ENCODE measurements at regions not wholly inside any gene's neighbourhood (a gene's known extent, or its start where the extent isn't known, plus 50 kb on each side); places are given as distances from the start of the nearest gene placed in this dataset.

DNA sequence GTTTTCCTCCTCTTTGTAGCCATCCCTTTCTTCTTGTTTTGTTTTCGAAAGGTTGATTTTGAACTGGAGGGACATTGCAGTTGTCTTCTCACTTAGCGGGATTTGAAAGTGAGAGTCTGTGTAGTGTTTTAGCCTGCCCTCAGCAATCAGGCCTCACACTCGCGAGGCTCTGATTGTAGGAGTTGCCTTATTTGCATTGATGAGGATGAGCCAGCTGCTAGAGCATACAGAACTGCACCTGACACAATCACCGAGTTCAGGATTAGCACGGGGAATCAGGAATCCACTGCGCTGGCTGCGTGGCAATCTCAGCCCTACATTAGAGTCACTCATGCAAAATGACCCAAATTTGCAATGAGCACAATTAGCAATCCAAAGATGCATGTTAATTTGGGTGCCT lies 122.5 kb upstream of the TMEM161B start:
- Mint-ChIP-seq H3K27me3 (ENCODE audit: unreplicated experiment) (peaks cover 3% of the 10 kb centered on the region), H3K4me1 (ENCODE audit: low read depth, unreplicated experiment) (peaks cover 35% of the 10 kb centered on the region), H3K9me3 (ENCODE audit: unreplicated experiment) (no peaks in the 10 kb centered on the region), H3K27ac (ENCODE audit: unreplicated experiment) (peak overlapping the region; percentile 7), H3K4me3 (ENCODE audit: unreplicated experiment) (no peak overlapping the region), H3K36me3 (ENCODE audit: unreplicated experiment) (no peaks in the 10 kb centered on the region)
- TF ChIP-seq, protein P1, sequence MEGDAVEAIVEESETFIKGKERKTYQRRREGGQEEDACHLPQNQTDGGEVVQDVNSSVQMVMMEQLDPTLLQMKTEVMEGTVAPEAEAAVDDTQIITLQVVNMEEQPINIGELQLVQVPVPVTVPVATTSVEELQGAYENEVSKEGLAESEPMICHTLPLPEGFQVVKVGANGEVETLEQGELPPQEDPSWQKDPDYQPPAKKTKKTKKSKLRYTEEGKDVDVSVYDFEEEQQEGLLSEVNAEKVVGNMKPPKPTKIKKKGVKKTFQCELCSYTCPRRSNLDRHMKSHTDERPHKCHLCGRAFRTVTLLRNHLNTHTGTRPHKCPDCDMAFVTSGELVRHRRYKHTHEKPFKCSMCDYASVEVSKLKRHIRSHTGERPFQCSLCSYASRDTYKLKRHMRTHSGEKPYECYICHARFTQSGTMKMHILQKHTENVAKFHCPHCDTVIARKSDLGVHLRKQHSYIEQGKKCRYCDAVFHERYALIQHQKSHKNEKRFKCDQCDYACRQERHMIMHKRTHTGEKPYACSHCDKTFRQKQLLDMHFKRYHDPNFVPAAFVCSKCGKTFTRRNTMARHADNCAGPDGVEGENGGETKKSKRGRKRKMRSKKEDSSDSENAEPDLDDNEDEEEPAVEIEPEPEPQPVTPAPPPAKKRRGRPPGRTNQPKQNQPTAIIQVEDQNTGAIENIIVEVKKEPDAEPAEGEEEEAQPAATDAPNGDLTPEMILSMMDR (IDR thresholded peaks at IDR 0.05; ENCODE audit: partially characterized antibody, unreplicated experiment) = no peak
- no peak for DNase-seq

GRCh38 chr5:88390481-88390880 lies 121.8 kb upstream of the TMEM161B start:
- Mint-ChIP-seq H3K4me1 (ENCODE audit: low read depth, unreplicated experiment) (peaks cover 35% of the 10 kb centered on the region), H3K36me3 (ENCODE audit: unreplicated experiment) (no peaks in the 10 kb centered on the region), H3K9me3 (ENCODE audit: unreplicated experiment) (no peaks in the 10 kb centered on the region), H3K27me3 (ENCODE audit: unreplicated experiment) (peaks cover 3% of the 10 kb centered on the region), H3K27ac (ENCODE audit: unreplicated experiment) (no peak overlapping the region), H3K4me3 (ENCODE audit: unreplicated experiment) (no peak overlapping the region)
- TF ChIP-seq, protein P1 (IDR thresholded peaks at IDR 0.05; ENCODE audit: partially characterized antibody, unreplicated experiment) = no peak
- no peak for DNase-seq

- Mint-ChIP-seq H3K4me1 (ENCODE audit: low read depth, unreplicated experiment) (peaks cover 35% of the 10 kb centered on the region), H3K4me3 (ENCODE audit: unreplicated experiment) (no peak overlapping the region), H3K36me3 (ENCODE audit: unreplicated experiment) (no peaks in the 10 kb centered on the region), H3K27me3 (ENCODE audit: unreplicated experiment) (peaks cover 3% of the 10 kb centered on the region), H3K27ac (ENCODE audit: unreplicated experiment) (no peak overlapping the region), H3K9me3 (ENCODE audit: unreplicated experiment) (no peaks in the 10 kb centered on the region)
- TF ChIP-seq, protein P1 (IDR thresholded peaks at IDR 0.05; ENCODE audit: partially characterized antibody, unreplicated experiment) = no peak
- DNase-seq = no peak
Measured at GRCh38 chr5:88390096-88390441, 121.4 kb upstream of the TMEM161B start.

DNA sequence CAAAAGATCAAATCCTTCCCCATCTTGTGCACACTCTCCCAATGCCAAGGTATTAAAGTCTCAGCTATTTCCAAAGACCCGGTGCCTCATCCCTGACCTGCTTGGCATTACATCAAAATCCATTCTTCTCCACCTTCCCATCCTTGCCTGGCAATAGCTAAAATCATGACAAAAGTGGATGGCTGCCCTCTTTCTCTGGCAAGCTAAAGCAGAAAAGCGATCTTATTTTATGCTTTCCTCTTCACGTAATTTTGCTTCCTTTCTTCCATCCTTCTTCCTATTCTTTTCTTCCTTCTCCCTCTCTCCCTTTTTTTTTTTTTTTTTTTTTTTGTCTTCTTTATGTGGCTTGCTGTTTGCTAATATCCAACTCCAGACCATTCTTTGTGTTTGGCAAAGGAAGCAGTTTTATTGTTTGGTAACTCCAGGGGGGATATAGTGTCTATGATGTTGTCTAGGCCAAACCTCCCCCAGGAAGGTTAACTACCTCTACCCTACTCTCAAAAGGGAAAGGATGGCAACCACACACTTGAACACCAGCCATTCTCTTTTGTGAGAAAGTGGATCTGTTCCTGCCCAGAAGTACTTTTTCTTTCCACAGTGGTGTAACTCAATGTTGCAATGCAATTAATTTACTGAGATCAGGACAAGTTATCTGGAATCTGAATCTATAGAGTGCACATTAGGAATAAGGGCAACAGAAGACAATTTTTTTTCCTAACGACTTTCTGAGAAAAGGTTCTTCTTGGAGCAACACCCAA lies 120.9 kb upstream of the TMEM161B start:
- H3K36me3 Mint-ChIP-seq (ENCODE audit: unreplicated experiment) = no peaks in the 10 kb centered on the region
- no peaks in the 10 kb centered on the region for H3K9me3 Mint-ChIP-seq (ENCODE audit: unreplicated experiment)
- peaks cover 3% of the 10 kb centered on the region for H3K27me3 Mint-ChIP-seq (ENCODE audit: unreplicated experiment)
- H3K4me1 Mint-ChIP-seq (ENCODE audit: low read depth, unreplicated experiment) = peaks cover 35% of the 10 kb centered on the region
- TF ChIP-seq, protein P1 (IDR thresholded peaks at IDR 0.05; ENCODE audit: partially characterized antibody, unreplicated experiment) = no peak
- DNase-seq = no peak
- peak overlapping the region; percentile 67 for H3K27ac Mint-ChIP-seq (ENCODE audit: unreplicated experiment)
- H3K4me3 Mint-ChIP-seq (ENCODE audit: unreplicated experiment) = peak overlapping the region; percentile 61

DNA sequence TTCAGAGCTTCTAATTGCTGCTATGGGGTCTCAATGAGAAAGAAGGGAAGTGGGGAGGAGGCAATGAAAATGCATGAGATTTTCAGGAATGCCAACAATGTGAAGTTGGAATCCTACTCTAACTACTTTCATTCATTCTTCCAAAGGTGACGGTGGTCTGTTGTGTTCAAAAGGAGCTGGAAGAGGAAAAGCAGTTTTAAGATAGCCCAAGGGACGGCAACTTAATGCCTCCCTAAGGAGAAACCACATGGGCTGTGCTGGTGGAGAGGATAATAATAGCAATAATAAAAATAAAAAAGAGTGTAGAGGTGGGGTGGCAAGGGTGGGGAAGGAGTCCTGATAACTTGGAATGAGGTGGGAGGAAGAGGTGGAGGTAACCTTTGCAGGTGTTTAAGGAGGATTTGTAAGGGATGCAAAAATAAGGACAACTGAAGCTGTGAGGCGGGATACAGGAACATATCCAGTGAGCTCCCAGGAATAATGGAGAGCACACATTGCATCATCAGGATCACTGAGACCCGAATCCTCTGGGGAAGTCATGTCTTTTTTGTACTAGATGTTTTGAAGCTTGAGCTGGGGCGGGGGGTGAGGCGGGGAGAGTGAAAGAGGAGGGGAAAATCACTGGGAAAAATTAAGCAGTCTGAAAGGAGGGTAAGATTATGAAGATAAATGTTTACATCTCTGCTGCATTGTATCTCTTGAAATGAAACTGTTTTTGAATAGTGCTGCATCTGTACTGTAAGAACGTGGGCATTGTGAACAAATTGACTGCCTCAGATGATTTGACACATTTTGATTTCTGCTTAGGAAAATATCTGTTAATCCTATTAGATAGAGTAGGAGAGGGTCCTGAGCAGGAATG lies 120.1 kb upstream of the TMEM161B start:
- H3K9me3 Mint-ChIP-seq (ENCODE audit: unreplicated experiment) = no peaks in the 10 kb centered on the region
- peaks cover 32% of the 10 kb centered on the region for H3K4me1 Mint-ChIP-seq (ENCODE audit: low read depth, unreplicated experiment)
- H3K27ac Mint-ChIP-seq (ENCODE audit: unreplicated experiment) = peak overlapping the region; percentile 67
- H3K36me3 Mint-ChIP-seq (ENCODE audit: unreplicated experiment) = no peaks in the 10 kb centered on the region
- peak; percentile 28 for DNase-seq
- TF ChIP-seq, protein P1 (IDR thresholded peaks at IDR 0.05; ENCODE audit: partially characterized antibody, unreplicated experiment) = no peak
- H3K27me3 Mint-ChIP-seq (ENCODE audit: unreplicated experiment) = peaks cover 3% of the 10 kb centered on the region
- H3K4me3 Mint-ChIP-seq (ENCODE audit: unreplicated experiment) = peak overlapping the region; percentile 61
